OCI-LY7 (cell line): ENCODE measurements at regions not wholly inside any gene's neighbourhood (a gene's known extent, or its start where the extent isn't known, plus 50 kb on each side); places are given as distances from the start of the nearest gene placed in this dataset.

Experiments used
- BruUV-seq: library from RNA; stranded (reverse); fragments of 400-500 nt; replicated peaks from 2 replicates; lab custom pipeline; 2021; lab: Mats Ljungman, UMichigan
- CTCF ChIA-PET: fragments of 300-600 bp; sonication (Branson Sonifier 250); formaldehyde crosslinking; loops from one replicate; lab custom pipeline; 2022; ENCODE audit warnings: antibody characterized with exemption; ENCODE audit not compliant: unreplicated experiment; lab: Charles Lee
- POLR2A ChIA-PET: fragments of 300-600 bp; sonication (Branson Sonifier 250); formaldehyde crosslinking; loops from one replicate; lab custom pipeline; 2022; ENCODE audit warnings: antibody characterized with exemption; lab: Charles Lee
- DNase-seq: peaks from one replicate; pipeline ENCODE4 v3.0.0-alpha.2; 2015; ENCODE audit warnings: low spot score
- H2AFZ ChIP-seq: fragments of 200-600 bp; sonication (generic), shearing (Covaris generic); 2 replicates; pipeline ENCODE4 v1.6.1; 2014; ENCODE audit warnings: mild to moderate bottlenecking, antibody characterized with exemption, low read length, moderate library complexity
- H3K27ac ChIP-seq: fragments of 200-600 bp; sonication (generic); 2 replicates; pipeline ENCODE4 v1.5.1; 2014; ENCODE audit warnings: mixed run types, low read depth, mild to moderate bottlenecking, moderate library complexity, low read length, inconsistent platforms; ENCODE audit not compliant: poor library complexity, severe bottlenecking
- H3K36me3 ChIP-seq: fragments of 200-600 bp; sonication (generic); 2 replicates; pipeline ENCODE4 v1.6.1; 2014; ENCODE audit warnings: mild to moderate bottlenecking, antibody characterized with exemption, low read length, moderate library complexity, mixed read lengths; ENCODE audit not compliant: insufficient read depth
- H3K4me1 ChIP-seq: fragments of 200-600 bp; sonication (generic); 2 replicates; pipeline ENCODE4 v1.5.1; 2014; ENCODE audit warnings: mild to moderate bottlenecking, low read length; ENCODE audit not compliant: insufficient read depth, poor library complexity, severe bottlenecking
- H3K4me2 ChIP-seq: fragments of 200-600 bp; sonication (generic); 2 replicates; pipeline ENCODE4 v1.6.1; 2014; ENCODE audit warnings: mild to moderate bottlenecking, low read length
- H3K4me3 ChIP-seq: fragments of 200-600 bp; sonication (generic); 2 replicates; pipeline ENCODE4 v1.5.1; 2014; ENCODE audit warnings: mild to moderate bottlenecking, low read depth, low read length; ENCODE audit not compliant: poor library complexity, severe bottlenecking
- H3K79me2 ChIP-seq: fragments of 200-600 bp; sonication (generic); 2 replicates; pipeline ENCODE4 v1.6.1; 2016; ENCODE audit warnings: low read depth, mild to moderate bottlenecking, low read length, moderate library complexity, mixed read lengths; ENCODE audit not compliant: insufficient read depth
- H3K9me2 ChIP-seq: fragments of 200-600 bp; sonication (generic); 2 replicates; pipeline ENCODE4 v1.6.1; 2016; ENCODE audit warnings: mild to moderate bottlenecking, low read length, mixed read lengths; ENCODE audit not compliant: insufficient read depth
- H3K9me3 ChIP-seq: fragments of 200-600 bp; sonication (generic); 2 replicates; pipeline ENCODE4 v1.6.1; 2014; ENCODE audit warnings: mild to moderate bottlenecking, mixed run types, low read length, mixed read lengths
- H4K20me1 ChIP-seq: fragments of 200-600 bp; sonication (generic); 2 replicates; pipeline ENCODE4 v1.6.1; 2014; ENCODE audit warnings: mild to moderate bottlenecking, antibody characterized with exemption, low read length, moderate library complexity, mixed read lengths; ENCODE audit not compliant: insufficient read depth
- EZH2phosphoT487 ChIP-seq: fragments of 200-600 bp; sonication (generic); IDR thresholded peaks from 2 replicates; pipeline ENCODE4 v1.6.1; 2018; ENCODE audit warnings: low read depth, borderline replicate concordance, mild to moderate bottlenecking, mixed run types, antibody characterized with exemption, low read length, moderate library complexity, mixed read lengths
- intact Hi-C: fragments of 100-400 bp; cut with micrococcal nuclease; formaldehyde crosslinking; loops from one replicate; pipeline ENCODE4 v1.10.0; 2022; ENCODE audit not compliant: unreplicated experiment
- TF ChIP-seq, protein P1 (sequence below): fragments of 200-600 bp; sonication (generic); conservative IDR thresholded peaks from 2 replicates; pipeline ENCODE4 v1.5.1; 2014; ENCODE audit warnings: mild to moderate bottlenecking, antibody characterized with exemption, low read length, moderate library complexity, mixed read lengths

DNA sequence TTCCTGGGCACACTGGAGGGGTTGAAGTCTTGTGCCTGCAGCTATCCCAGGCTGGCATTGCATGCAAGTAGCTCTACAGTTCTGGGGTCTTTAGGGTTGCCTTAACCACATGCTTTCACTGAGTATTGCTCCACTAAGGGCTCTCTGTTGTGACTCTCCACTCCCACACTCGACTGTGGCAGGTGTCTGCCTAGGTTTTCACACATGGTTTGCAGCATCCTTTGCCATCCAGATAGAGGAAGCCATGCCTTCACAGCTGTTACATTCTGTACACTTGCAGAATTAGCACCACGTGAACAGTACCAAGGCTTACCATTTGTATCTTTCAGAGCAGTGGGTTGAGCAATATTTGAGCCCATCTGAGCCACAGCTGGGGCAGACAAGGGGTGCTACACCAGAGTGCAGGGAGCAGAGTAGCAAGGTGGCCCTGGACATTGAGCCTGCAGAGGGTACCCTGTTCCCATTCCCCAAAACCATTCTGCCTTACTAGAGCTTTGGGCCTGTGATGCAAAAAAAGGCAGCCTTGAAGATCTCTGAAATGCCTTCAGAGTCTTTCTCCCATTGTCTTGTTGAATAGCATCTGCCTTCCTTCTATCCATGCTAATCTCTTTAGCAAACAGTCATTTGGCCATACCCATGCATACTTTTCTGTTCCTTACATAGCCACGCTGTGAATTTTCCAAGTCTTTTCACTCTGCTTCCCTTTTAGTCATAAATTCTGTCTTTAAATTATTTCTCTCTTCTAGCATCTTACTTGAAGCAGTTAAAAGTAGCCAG lies 95.2 kb upstream of the PLCL2 start:
- POLR2A ChIA-PET, result interaction anchor here (0.7 kb wide), 1 partner anchor 251 kb away, joined by 5 read pairs; no protein-coding TSS in a partner anchor
- Histone ChIP-seq H3K4me3 (no peak overlapping the region), H4K20me1 (no peaks in the 10 kb centered on the region), H3K4me1 (no peaks in the 10 kb centered on the region), H3K9me2 (no peaks in the 10 kb centered on the region), H3K79me2 (no peaks in the 10 kb centered on the region), H3K27ac (no peak overlapping the region), H2AFZ (no peak overlapping the region), H3K9me3 (no peaks in the 10 kb centered on the region), H3K4me2 (no peak overlapping the region), H3K36me3 (no peaks in the 10 kb centered on the region)
- CTCF ChIA-PET, result no interaction called here
- peak; percentile 14 for DNase-seq
- BruUV-seq, result no TSS peak
- TF ChIP-seq, protein P1, sequence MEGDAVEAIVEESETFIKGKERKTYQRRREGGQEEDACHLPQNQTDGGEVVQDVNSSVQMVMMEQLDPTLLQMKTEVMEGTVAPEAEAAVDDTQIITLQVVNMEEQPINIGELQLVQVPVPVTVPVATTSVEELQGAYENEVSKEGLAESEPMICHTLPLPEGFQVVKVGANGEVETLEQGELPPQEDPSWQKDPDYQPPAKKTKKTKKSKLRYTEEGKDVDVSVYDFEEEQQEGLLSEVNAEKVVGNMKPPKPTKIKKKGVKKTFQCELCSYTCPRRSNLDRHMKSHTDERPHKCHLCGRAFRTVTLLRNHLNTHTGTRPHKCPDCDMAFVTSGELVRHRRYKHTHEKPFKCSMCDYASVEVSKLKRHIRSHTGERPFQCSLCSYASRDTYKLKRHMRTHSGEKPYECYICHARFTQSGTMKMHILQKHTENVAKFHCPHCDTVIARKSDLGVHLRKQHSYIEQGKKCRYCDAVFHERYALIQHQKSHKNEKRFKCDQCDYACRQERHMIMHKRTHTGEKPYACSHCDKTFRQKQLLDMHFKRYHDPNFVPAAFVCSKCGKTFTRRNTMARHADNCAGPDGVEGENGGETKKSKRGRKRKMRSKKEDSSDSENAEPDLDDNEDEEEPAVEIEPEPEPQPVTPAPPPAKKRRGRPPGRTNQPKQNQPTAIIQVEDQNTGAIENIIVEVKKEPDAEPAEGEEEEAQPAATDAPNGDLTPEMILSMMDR, result no peak
- TF ChIP-seq EZH2phosphoT487, result no peak
- intact Hi-C loops, result no loop called here

DNA sequence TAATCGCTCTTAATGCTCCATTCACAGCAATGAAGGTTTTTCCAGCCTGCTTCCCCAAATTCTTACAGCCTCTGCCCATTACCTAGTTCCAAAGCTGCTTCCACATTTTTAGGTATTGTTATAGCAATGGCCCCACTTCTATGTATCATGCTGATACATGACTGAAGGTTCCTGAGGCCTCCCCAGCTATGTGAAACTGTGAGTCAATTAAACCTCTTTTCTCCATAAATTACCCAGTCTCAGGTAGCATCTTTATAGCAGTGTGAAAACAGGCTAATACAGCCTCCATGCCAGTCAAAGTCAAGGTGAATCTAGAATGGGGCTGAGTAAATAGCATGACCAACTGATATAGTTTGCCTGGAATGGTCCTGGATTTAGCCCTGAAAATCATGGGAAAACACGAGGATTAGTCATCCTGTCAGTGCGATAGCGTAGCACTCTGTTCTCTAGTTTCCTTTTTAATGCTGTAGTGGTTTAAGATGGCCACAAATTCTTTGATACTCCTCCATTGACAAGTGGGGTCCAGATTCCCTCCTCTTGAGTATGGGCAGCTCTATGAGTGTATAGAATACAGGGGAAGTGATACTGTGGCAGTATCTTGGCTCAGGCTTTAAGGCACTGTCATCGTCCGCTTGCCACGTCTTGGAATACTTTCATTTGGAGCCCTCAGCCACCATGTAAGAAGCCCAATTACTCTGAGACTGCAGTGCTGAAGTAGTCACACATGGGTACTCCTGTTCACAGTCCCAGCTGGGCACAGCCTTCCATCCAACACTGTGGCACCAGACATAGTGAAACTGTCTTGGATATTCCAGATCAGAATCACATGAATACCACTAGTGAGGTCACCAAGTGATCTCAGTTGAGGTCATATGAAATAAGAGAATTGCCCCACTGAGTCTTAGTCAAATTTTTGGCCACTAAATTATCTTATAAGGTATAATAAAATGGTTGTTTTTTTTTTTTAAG lies 94.0 kb upstream of the PLCL2 start:
- Histone ChIP-seq H3K36me3 (no peaks in the 10 kb centered on the region), H4K20me1 (no peaks in the 10 kb centered on the region), H3K79me2 (no peaks in the 10 kb centered on the region), H2AFZ (no peak overlapping the region), H3K4me1 (peaks cover 2% of the 10 kb centered on the region), H3K9me2 (no peaks in the 10 kb centered on the region), H3K9me3 (no peaks in the 10 kb centered on the region), H3K27ac (no peak overlapping the region), H3K4me3 (no peak overlapping the region), H3K4me2 (no peak overlapping the region)
- intact Hi-C loops, result no loop called here
- ChIA-PET POLR2A (no interaction called here), CTCF (no interaction called here)
- no peak for DNase-seq
- no peak for TF ChIP-seq EZH2phosphoT487
- TF ChIP-seq, protein P1, result no peak
- no TSS peak for BruUV-seq
